HUES64 (cell line): ENCODE measurements at regions not wholly inside any gene's neighbourhood (a gene's known extent, or its start where the extent isn't known, plus 50 kb on each side); places are given as distances from the start of the nearest gene placed in this dataset.

Source experiments
- H3K27ac ChIP-seq: 2 replicates; pipeline ENCODE4 v1.7.0; 2013; ENCODE audit warnings: low read depth, low read length, inconsistent platforms
- H3K27me3 ChIP-seq: 2 replicates; pipeline ENCODE4 v1.6.1; 2013; ENCODE audit warnings: mild to moderate bottlenecking, low read length; ENCODE audit not compliant: insufficient read depth
- H3K36me3 ChIP-seq: 2 replicates; pipeline ENCODE4 v1.6.1; 2013; ENCODE audit warnings: mild to moderate bottlenecking, low read length; ENCODE audit not compliant: insufficient read depth
- H3K4me1 ChIP-seq: 2 replicates; pipeline ENCODE4 v1.6.1; 2013; ENCODE audit warnings: mild to moderate bottlenecking, low read length, moderate library complexity; ENCODE audit not compliant: insufficient read depth
- H3K4me3 ChIP-seq: 2 replicates; pipeline ENCODE4 v1.5.1; 2013; ENCODE audit warnings: mild to moderate bottlenecking, low read length, moderate library complexity
- H3K9ac ChIP-seq: 2 replicates; pipeline ENCODE4 v1.6.1; 2013; ENCODE audit warnings: mild to moderate bottlenecking, low read depth, low read length
- H3K9me3 ChIP-seq: 2 replicates; pipeline ENCODE4 v1.6.1; 2013; ENCODE audit warnings: low read depth, low read length; ENCODE audit not compliant: insufficient read depth
- WGBS: fragments of 150-250, 120-280 bp; methylation state at CpG from one replicate; pipeline ENCODE4 v1.1.7; 2013; ENCODE audit warnings: missing lambda C conversion rate; 5-methylcytosine and 5-hydroxymethylcytosine counted together

GRCh38 chr1:106619080-106619826, 437.2 kb upstream of the PRMT6 start:
- WGBS, result 95% methylated on average over 11 of the region's 11 CpGs
- Histone ChIP-seq H3K27ac (no peak overlapping the region), H3K27me3 (no peaks in the 10 kb centered on the region), H3K36me3 (no peaks in the 10 kb centered on the region), H3K4me3 (no peak overlapping the region), H3K4me1 (no peaks in the 10 kb centered on the region), H3K9me3 (no peaks in the 10 kb centered on the region), H3K9ac (no peak overlapping the region)

DNA sequence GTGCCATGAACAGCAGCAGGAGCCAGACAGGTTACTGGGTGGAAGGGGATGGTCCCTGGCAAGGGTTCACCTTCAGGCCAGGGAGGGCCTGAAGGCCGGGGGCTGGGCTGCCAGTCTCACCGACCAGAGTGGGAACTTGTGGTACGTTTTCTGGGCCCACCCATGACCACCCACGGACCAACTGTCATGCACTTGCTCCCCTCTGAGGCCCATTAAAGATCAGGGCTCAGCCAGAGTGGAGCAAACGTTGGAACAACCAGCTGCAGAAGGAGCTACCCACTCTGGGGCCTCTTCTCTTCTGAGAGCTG, 436.7 kb upstream of the PRMT6 start:
- no peak overlapping the region for H3K27ac ChIP-seq
- no peaks in the 10 kb centered on the region for H3K9me3 ChIP-seq
- no peaks in the 10 kb centered on the region for H3K36me3 ChIP-seq
- no peak overlapping the region for H3K4me3 ChIP-seq
- no peak overlapping the region for H3K9ac ChIP-seq
- no peaks in the 10 kb centered on the region for H3K4me1 ChIP-seq
- no peaks in the 10 kb centered on the region for H3K27me3 ChIP-seq
- WGBS, result 78% methylated on average over 5 of the region's 5 CpGs

GRCh38 chr1:106620521-106620954, 435.9 kb upstream of the PRMT6 start:
- Histone ChIP-seq H3K9ac (no peak overlapping the region), H3K36me3 (no peaks in the 10 kb centered on the region), H3K27ac (no peak overlapping the region), H3K9me3 (no peaks in the 10 kb centered on the region), H3K4me1 (no peaks in the 10 kb centered on the region), H3K27me3 (no peaks in the 10 kb centered on the region), H3K4me3 (no peak overlapping the region)
- WGBS, result 93% methylated on average over 7 of the region's 7 CpGs

- H3K4me3 ChIP-seq, result no peak overlapping the region
- no peaks in the 10 kb centered on the region for H3K27me3 ChIP-seq
- 95% methylated on average over 2 of the region's 2 CpGs for WGBS
Observed at GRCh38 chr1:106621853-106622252, 434.6 kb upstream of the PRMT6 start.

DNA sequence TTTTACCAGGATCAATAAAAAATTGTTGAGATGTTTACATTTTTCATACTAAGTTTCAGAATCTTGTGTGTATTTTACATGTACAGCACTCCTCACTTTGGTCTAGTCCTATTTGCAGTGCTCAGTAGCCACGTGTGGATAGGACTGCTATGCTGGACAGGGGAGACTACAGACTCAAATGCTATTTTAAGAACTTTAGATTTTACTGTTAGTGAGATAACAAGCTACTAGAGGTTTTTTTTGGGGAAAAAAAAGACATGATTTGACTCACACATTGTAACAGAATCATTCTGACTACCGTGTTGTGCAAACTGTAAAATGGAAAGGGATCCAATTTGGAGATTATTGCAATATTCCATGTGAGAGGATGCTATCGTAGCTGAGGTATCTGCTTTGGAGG, 418.9 kb upstream of the PRMT6 start:
- WGBS, result 93% methylated on average over 3 of the region's 3 CpGs
- Histone ChIP-seq H3K4me1 (no peaks in the 10 kb centered on the region), H3K9ac (no peak overlapping the region), H3K27ac (no peak overlapping the region), H3K9me3 (no peaks in the 10 kb centered on the region), H3K27me3 (no peaks in the 10 kb centered on the region), H3K4me3 (no peak overlapping the region), H3K36me3 (no peaks in the 10 kb centered on the region)

More at GRCh38 chr1:106621853-106622252, 434.6 kb upstream of the PRMT6 start:
- Histone ChIP-seq H3K27ac (no peak overlapping the region), H3K9me3 (no peaks in the 10 kb centered on the region), H3K4me1 (no peaks in the 10 kb centered on the region), H3K9ac (no peak overlapping the region), H3K36me3 (no peaks in the 10 kb centered on the region)

GRCh38 chr1:106646261-106646784, 410.2 kb upstream of the PRMT6 start:
- no peaks in the 10 kb centered on the region for H3K4me1 ChIP-seq
- H3K9ac ChIP-seq, result no peak overlapping the region
- H3K27ac ChIP-seq, result no peak overlapping the region
- no peaks in the 10 kb centered on the region for H3K27me3 ChIP-seq
- H3K4me3 ChIP-seq, result no peak overlapping the region
- H3K9me3 ChIP-seq, result no peaks in the 10 kb centered on the region
- no peaks in the 10 kb centered on the region for H3K36me3 ChIP-seq

DNA sequence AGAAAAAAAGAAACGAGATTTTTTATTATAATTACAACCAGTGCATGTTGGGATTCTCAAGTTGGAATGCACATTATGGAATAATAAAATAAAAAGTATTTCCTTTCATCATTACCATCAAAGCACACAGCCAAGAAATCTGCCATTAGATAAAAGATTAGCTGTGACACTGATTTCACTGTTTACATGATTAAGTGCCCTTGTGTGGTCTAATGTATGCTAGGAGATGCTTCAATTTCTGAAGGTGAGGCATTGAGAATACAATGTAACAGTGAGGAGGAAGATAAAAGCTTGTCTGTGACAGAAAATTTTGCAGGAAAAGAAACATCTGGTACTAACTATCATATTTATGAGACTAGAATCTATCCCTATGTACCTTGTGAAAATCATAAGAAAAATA, 409.7 kb upstream of the PRMT6 start:
- Histone ChIP-seq H3K4me3 (no peak overlapping the region), H3K4me1 (no peaks in the 10 kb centered on the region), H3K9ac (no peak overlapping the region), H3K9me3 (no peaks in the 10 kb centered on the region), H3K27ac (no peak overlapping the region), H3K27me3 (no peaks in the 10 kb centered on the region), H3K36me3 (no peaks in the 10 kb centered on the region)
- WGBS, result no CpG with 5 or more reads among the region's 1 CpG

DNA sequence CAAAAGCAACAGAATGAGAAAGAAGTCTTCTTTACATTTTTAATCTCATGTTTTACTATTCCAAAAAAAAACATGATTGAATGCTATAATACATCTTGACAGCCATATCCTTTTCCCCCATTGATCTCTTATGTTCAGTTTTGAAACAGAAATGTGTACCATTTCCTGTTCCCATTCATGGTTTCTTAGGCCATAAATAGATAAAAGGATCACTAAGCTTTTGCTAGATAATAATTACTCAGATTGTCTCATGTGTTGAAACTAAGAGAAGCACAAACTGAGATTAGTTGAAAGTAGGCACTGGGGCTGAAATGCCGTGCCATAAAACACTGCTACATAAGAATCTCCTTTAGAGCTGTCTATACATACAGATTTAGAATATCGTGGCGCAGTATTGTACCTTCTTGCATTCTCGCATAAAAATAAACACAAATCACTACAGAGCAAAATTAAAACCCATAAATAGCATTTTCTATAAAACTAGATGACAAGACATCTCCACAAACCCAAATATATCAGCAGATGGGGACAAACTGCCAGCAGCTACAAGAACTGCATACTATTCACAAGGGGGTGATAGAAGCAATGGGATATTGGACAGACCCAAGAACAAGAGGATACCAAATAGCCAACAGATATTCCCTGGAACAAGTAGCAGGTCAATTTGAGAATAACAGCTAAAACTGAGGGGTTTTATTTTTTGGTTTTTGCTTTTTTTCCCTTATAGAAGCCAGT, 405.3 kb upstream of the PRMT6 start:
- Histone ChIP-seq H3K4me3 (no peak overlapping the region), H3K27me3 (no peaks in the 10 kb centered on the region), H3K9ac (no peak overlapping the region), H3K27ac (no peak overlapping the region), H3K9me3 (no peaks in the 10 kb centered on the region), H3K36me3 (no peaks in the 10 kb centered on the region), H3K4me1 (no peaks in the 10 kb centered on the region)
- 95% methylated on average over 4 of the region's 4 CpGs for WGBS

- no peak overlapping the region for H3K27ac ChIP-seq
- no peaks in the 10 kb centered on the region for H3K4me1 ChIP-seq
- H3K4me3 ChIP-seq, result no peak overlapping the region
- 91% methylated on average over 6 of the region's 6 CpGs for WGBS
- H3K36me3 ChIP-seq, result no peaks in the 10 kb centered on the region
- H3K9me3 ChIP-seq, result peaks cover 13% of the 10 kb centered on the region
- no peak overlapping the region for H3K9ac ChIP-seq
- no peaks in the 10 kb centered on the region for H3K27me3 ChIP-seq
Observed at GRCh38 chr1:106659490-106660244, 396.8 kb upstream of the PRMT6 start.

DNA sequence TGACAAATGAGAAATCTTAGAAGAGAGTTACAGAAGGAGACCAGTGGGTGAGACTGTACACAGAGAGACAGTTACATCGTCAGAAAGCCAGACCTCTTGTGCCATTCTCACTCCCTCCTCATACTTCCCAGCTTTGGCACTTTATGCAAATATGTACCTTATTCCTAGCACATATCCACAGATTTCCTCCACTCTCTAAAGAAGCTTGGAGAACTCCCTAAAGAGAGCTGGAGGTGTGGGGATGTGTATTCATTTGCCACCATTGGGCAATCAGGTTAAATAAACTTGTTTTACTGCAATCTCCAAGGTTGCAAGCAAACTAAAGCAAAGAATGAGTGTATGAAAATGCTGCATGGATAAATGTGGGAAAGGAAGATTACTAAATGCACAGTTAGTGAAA, 380.9 kb upstream of the PRMT6 start:
- Histone ChIP-seq H3K4me3 (no peak overlapping the region), H3K27me3 (no peaks in the 10 kb centered on the region), H3K9me3 (no peaks in the 10 kb centered on the region), H3K36me3 (no peaks in the 10 kb centered on the region), H3K4me1 (no peaks in the 10 kb centered on the region), H3K27ac (no peak overlapping the region), H3K9ac (no peak overlapping the region)
- WGBS, result 86% methylated on average over 1 of the region's 1 CpG

GRCh38 chr1:106676021-106676420, 380.5 kb upstream of the PRMT6 start:
- Histone ChIP-seq H3K4me1 (no peaks in the 10 kb centered on the region), H3K9ac (no peak overlapping the region), H3K9me3 (no peaks in the 10 kb centered on the region), H3K4me3 (no peak overlapping the region), H3K27me3 (no peaks in the 10 kb centered on the region), H3K36me3 (no peaks in the 10 kb centered on the region), H3K27ac (no peak overlapping the region)
- WGBS, result 83% methylated on average over 1 of the region's 2 CpGs
